ENCODE measurements at regions not wholly inside any gene's neighbourhood (a gene's known extent, or its start where the extent isn't known, plus 50 kb on each side); places are given as distances from the start of the nearest gene placed in this dataset.
A peak's percentile ranks its signal among the peaks of the same experiment; 100 is the strongest.

- Mint-ChIP-seq H3K4me1 (no peaks in the 10 kb centered on the region), H3K27me3 (ENCODE audit: low read depth in 2 of 2) (no peaks in the 10 kb centered on the region)
Measured at GRCh38 chr21:15285556-15285955, 220.8 kb upstream of the NRIP1 start.

GRCh38 chr21:15289246-15289645 lies 224.4 kb upstream of the NRIP1 start:
- no peaks in the 10 kb centered on the region for H3K36me3 Mint-ChIP-seq
- H3K27me3 Mint-ChIP-seq (ENCODE audit: low read depth in 2 of 2), result no peaks in the 10 kb centered on the region
- H3K9me3 ChIP-seq (ENCODE audit: control insufficient read depth, insufficient read depth, low read length), result no peaks in the 10 kb centered on the region
- DNase-seq (no peak), ATAC-seq (no peak)
- 93% methylated on average over 13 of the region's 13 CpGs for WGBS (ENCODE audit: insufficient coverage)
- H3K4me3 ChIP-seq (ENCODE audit: low read length), result no peak overlapping the region
- no peaks in the 10 kb centered on the region for H3K4me1 Mint-ChIP-seq
- no peak for TF ChIP-seq CTCF (IDR thresholded peaks at IDR 0.05)
- H3K4me3 Mint-ChIP-seq, result no peak overlapping the region
- intact Hi-C loops (cut with micrococcal nuclease), result no loop called here
- H3K27me3 ChIP-seq (ENCODE audit: control insufficient read depth, insufficient read depth, low read length), result no peaks in the 10 kb centered on the region
- no peaks in the 10 kb centered on the region for H3K36me3 ChIP-seq (ENCODE audit: control insufficient read depth, insufficient read depth, low read length)
- H3K27ac ChIP-seq (ENCODE audit: low read length), result no peak overlapping the region
- no peak overlapping the region for H3K27ac Mint-ChIP-seq
- no peaks in the 10 kb centered on the region for H3K9me3 Mint-ChIP-seq
- no peaks in the 10 kb centered on the region for H3K4me1 ChIP-seq (ENCODE audit: control insufficient read depth, insufficient read depth, low read length)

More at GRCh38 chr21:15285556-15285955, 220.8 kb upstream of the NRIP1 start:
- TF ChIP-seq CTCF (IDR thresholded peaks at IDR 0.05), result no peak
- no peaks in the 10 kb centered on the region for H3K36me3 Mint-ChIP-seq
- H3K4me3 ChIP-seq (ENCODE audit: low read length), result no peak overlapping the region
- no peak overlapping the region for H3K27ac ChIP-seq (ENCODE audit: low read length)
- no peaks in the 10 kb centered on the region for H3K9me3 ChIP-seq (ENCODE audit: control insufficient read depth, insufficient read depth, low read length)
- intact Hi-C loops (cut with micrococcal nuclease), result no loop called here
- ATAC-seq (no peak), DNase-seq (no peak)
- WGBS (ENCODE audit: insufficient coverage), result 93% methylated on average over 4 of the region's 4 CpGs
- no peak overlapping the region for H3K4me3 Mint-ChIP-seq
- H3K27me3 ChIP-seq (ENCODE audit: control insufficient read depth, insufficient read depth, low read length), result no peaks in the 10 kb centered on the region
- no peaks in the 10 kb centered on the region for H3K36me3 ChIP-seq (ENCODE audit: control insufficient read depth, insufficient read depth, low read length)
- no peaks in the 10 kb centered on the region for H3K9me3 Mint-ChIP-seq
- H3K27ac Mint-ChIP-seq, result no peak overlapping the region
- H3K4me1 ChIP-seq (ENCODE audit: control insufficient read depth, insufficient read depth, low read length), result no peaks in the 10 kb centered on the region

- TF ChIP-seq CTCF (IDR thresholded peaks at IDR 0.05), result no peak
- Histone ChIP-seq H3K4me1 (ENCODE audit: control insufficient read depth, insufficient read depth, low read length) (no peaks in the 10 kb centered on the region), H3K27me3 (ENCODE audit: control insufficient read depth, insufficient read depth, low read length) (no peaks in the 10 kb centered on the region), H3K27ac (ENCODE audit: low read length) (no peak overlapping the region), H3K36me3 (ENCODE audit: control insufficient read depth, insufficient read depth, low read length) (no peaks in the 10 kb centered on the region), H3K9me3 (ENCODE audit: control insufficient read depth, insufficient read depth, low read length) (no peaks in the 10 kb centered on the region), H3K4me3 (ENCODE audit: low read length) (no peak overlapping the region)
- H3K27me3 Mint-ChIP-seq (ENCODE audit: low read depth in 2 of 2), result no peaks in the 10 kb centered on the region
- DNase-seq, result no peak
- no peaks in the 10 kb centered on the region for H3K36me3 Mint-ChIP-seq
- H3K4me3 Mint-ChIP-seq, result no peak overlapping the region
- no peaks in the 10 kb centered on the region for H3K9me3 Mint-ChIP-seq
- 87% methylated on average over 31 of the region's 31 CpGs for WGBS (ENCODE audit: insufficient coverage)
- H3K4me1 Mint-ChIP-seq, result no peaks in the 10 kb centered on the region
- intact Hi-C loops (cut with micrococcal nuclease), result no loop called here
- ATAC-seq, result peak in 1 of 3 donors; percentile 40
- no peak overlapping the region for H3K27ac Mint-ChIP-seq
Measured at GRCh38 chr21:15289896-15290841, 225.4 kb upstream of the NRIP1 start.
